ENCODE measurements at regions not wholly inside any gene's neighbourhood (a gene's known extent, or its start where the extent isn't known, plus 50 kb on each side); places are given as distances from the start of the nearest gene placed in this dataset.

DNA sequence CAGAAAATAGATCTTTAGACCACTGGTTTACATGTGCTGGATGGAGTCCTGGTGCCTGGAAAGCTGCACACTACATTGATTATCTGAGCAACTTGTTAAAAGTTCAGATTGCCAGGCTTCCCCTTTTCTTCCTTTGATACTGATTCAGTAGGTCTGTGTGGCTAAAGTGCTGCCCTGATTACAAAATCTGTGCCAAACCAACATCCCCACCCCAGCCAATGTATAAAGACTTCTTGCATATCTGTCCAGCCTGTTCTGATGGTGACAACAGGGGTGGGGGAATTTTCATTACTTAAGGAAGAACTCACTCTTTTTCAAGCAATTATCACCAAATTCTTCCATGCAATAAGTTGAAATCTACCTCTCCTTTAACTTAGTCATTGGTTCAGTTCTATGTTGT, 135.5 kb downstream of the TNFSF18 start:
- TF ChIP-seq, protein P1, sequence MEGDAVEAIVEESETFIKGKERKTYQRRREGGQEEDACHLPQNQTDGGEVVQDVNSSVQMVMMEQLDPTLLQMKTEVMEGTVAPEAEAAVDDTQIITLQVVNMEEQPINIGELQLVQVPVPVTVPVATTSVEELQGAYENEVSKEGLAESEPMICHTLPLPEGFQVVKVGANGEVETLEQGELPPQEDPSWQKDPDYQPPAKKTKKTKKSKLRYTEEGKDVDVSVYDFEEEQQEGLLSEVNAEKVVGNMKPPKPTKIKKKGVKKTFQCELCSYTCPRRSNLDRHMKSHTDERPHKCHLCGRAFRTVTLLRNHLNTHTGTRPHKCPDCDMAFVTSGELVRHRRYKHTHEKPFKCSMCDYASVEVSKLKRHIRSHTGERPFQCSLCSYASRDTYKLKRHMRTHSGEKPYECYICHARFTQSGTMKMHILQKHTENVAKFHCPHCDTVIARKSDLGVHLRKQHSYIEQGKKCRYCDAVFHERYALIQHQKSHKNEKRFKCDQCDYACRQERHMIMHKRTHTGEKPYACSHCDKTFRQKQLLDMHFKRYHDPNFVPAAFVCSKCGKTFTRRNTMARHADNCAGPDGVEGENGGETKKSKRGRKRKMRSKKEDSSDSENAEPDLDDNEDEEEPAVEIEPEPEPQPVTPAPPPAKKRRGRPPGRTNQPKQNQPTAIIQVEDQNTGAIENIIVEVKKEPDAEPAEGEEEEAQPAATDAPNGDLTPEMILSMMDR (IDR thresholded peaks at IDR 0.05; ENCODE audit: insufficient read depth, low read length): no peak
- no peak overlapping the region for H3K4me3 ChIP-seq (ENCODE audit: low read depth, low read length)
- DNase-seq (ENCODE audit: low read depth): no peak

DNA sequence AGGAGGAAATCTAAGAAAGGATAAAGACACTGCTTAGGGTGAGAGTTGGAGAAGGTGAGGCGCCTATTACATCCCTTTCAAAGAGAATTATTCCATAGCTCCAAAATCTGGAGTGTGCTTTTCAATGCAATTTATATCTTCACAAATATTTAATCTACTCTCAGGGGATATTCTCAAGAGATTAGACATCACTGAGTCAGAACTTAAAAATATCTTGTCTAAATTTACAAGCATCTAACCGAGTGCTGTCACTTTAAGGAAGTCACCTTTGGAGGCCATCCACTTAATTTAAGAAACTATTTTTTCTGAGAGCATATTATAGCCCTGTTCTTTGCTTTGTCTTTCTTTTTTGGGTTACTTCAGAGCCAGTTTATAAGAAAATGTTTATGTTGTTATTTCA, 134.6 kb downstream of the TNFSF18 start:
- no peak overlapping the region for H3K4me3 ChIP-seq (ENCODE audit: low read depth, low read length)
- DNase-seq (ENCODE audit: low read depth): no peak
- TF ChIP-seq, protein P1 (IDR thresholded peaks at IDR 0.05; ENCODE audit: insufficient read depth, low read length): no peak

DNA sequence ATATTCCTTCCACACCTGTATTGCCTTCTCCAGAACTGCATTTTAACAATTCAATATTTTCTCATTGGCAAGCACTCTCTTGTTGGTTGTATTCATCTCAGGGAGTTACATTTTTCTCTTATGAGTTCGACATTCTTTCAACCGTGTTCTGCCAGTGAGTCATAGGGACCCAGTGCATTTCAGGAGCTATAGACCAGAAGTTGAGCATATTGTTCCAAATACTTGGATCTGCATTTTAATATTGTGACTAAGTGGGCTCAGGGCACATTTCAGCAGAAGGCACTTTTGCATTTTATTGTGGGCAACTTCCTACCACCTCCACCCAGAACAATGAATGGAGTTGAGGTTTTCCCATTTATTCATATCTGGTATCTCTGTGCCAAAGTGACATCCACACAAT, 132.8 kb downstream of the TNFSF18 start:
- TF ChIP-seq, protein P1 (IDR thresholded peaks at IDR 0.05; ENCODE audit: insufficient read depth, low read length): no peak
- no peak overlapping the region for H3K4me3 ChIP-seq (ENCODE audit: low read depth, low read length)
- peak; percentile 96 for DNase-seq (ENCODE audit: low read depth)

DNA sequence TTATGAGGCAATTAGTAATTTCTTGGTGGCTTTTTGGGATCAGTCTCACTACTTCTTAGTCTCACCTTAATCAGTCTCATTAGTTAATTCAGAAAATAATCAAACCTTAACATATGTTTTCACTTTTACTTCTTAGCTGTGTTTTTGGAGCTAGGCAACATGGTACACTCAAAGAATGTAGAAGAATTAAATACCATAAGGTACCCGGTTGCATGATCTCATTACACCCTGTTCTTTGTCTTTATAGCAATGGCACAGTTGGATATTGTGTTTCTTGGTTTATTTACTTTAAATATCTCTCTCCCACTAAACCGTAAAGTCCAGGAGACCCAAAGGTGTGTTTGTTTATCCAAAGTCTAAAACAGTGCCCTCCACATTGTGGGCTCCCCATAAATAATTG, 132.3 kb downstream of the TNFSF18 start:
- no peak for DNase-seq (ENCODE audit: low read depth)
- TF ChIP-seq, protein P1 (IDR thresholded peaks at IDR 0.05; ENCODE audit: insufficient read depth, low read length): no peak
- no peak overlapping the region for H3K4me3 ChIP-seq (ENCODE audit: low read depth, low read length)

DNA sequence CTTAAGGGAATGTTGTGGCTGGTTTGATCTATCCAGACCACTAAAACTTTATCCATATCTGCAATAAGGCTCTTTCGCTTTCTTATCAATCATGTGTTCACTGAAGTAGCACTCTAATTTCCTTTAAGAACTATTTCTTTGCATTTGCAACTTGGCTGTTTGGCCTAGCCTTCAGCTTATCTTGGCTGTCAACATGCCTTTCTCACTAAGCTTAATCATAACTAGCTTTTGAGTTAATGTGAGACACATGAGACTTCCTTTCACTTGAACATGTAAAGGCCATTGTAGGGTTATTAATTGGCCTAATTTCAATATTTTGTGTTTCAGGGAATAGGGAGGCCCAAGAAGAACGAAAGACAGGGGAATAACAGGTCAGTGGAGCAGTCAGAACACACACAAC, 124.7 kb downstream of the TNFSF18 start:
- no peak overlapping the region for H3K4me3 ChIP-seq (ENCODE audit: low read depth, low read length)
- TF ChIP-seq, protein P1 (IDR thresholded peaks at IDR 0.05; ENCODE audit: insufficient read depth, low read length): no peak
- no peak for DNase-seq (ENCODE audit: low read depth)

DNA sequence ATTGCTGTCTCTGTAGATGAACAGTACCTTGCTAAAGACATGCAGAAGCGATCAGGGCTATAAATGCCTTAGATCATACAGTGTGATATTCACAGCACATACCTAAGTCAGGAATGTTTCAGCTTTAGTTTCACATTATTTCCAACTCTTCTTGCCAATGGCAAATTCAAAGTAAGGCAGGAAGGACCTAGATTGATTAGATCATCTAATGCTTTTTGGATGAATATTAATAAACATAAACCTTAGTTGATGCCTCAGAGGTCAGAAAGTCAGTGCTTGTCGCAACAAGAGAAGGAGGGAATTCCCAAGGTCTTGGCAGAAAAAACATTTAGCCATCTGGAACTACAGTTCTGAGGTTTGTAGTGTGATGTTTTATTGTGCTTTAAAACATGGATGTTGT, 122.3 kb downstream of the TNFSF18 start:
- peak; percentile 84 for DNase-seq (ENCODE audit: low read depth)
- H3K4me3 ChIP-seq (ENCODE audit: low read depth, low read length): no peak overlapping the region

DNA sequence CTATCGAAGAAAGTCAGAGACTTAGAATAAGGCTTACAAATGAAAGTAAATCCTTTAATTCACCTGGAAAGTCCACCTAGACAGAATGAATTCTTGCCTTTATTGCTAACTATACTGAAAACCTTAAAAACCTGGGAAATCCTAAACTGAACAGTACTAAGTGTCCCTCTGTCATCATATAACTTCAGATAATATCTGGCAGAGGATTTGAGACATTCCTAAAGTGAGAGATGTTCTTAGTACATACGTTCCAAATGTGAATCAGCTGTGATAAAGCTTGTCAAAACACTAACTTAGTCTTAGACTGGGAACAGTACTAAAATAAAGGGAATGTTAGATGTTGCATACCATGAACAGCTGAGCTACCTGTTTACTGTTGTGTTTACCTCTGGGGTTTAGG, 121.7 kb downstream of the TNFSF18 start:
- TF ChIP-seq, protein P1 (IDR thresholded peaks at IDR 0.05; ENCODE audit: insufficient read depth, low read length): no peak
- no peak overlapping the region for H3K4me3 ChIP-seq (ENCODE audit: low read depth, low read length)
- DNase-seq (ENCODE audit: low read depth): peak; percentile 67

More for the DNA sequence above, 122.3 kb downstream of the TNFSF18 start:
- TF ChIP-seq, protein P1 (IDR thresholded peaks at IDR 0.05; ENCODE audit: insufficient read depth, low read length): no peak
